K562 (cell line): ENCODE measurements at regions not wholly inside any gene's neighbourhood (a gene's known extent, or its start where the extent isn't known, plus 50 kb on each side); places are given as distances from the start of the nearest gene placed in this dataset.

Source experiments
- ATAC-seq: fragments of 200-7000 bp; cut with Tn5 transposase; 3 replicates; pipeline ENCODE4 v1.9.1; 2020; ENCODE audit warnings: moderate library complexity
- BruUV-seq: library from RNA; stranded (reverse); fragments of 400-500 nt; replicated peaks from 2 replicates; lab custom pipeline; 2021; lab: Mats Ljungman, UMichigan
- CTCF ChIA-PET: fragments of 300-600 bp; formaldehyde crosslinking; extraction: SDS; loops from one replicate; lab custom pipeline; 2021; ENCODE audit warnings: low intra/inter-chr PET ratio; lab: Yijun Ruan, JAX
- POLR2A ChIA-PET: fragments of 300-600, 350-650 bp; sonication (Branson Sonifier 250); formaldehyde crosslinking; extraction: SDS; loops from one replicate; lab custom pipeline; 2021; ENCODE audit warnings: antibody characterized with exemption, inconsistent platforms; lab: Yijun Ruan, JAX
- DNase-seq, 4 experiments: peaks; one replicate each; pipeline versions ENCODE4 v3.0.0 to v3.0.0-alpha.2; 2011 to 2018; ENCODE audit warnings: low spot score in 3 of 4, mixed read lengths in 3 of 4; ENCODE audit errors: extremely low read depth in 1 of 4
- FAIRE-seq: peaks from 2 replicates; lab custom pipeline; 2011; peaks lifted over from hg19 to GRCh38; lab: Jason Lieb, UNC
- H2AFZ ChIP-seq: 2 replicates; pipeline ENCODE4 v1.6.0; 2011; ENCODE audit warnings: low read depth, low read length, control low read depth, inconsistent platforms
- H3K27ac ChIP-seq: fragments of 200-600 bp; 3 replicates; pipeline ENCODE4 v1.8.0; 2011; ENCODE audit warnings: low read depth, mild to moderate bottlenecking, control low read depth, inconsistent platforms, low read length, moderate library complexity, mixed read lengths; ENCODE audit errors: extremely low read depth
- H3K27me3 ChIP-seq, 2 experiments: fragments of 300-600 bp in 1 of 2; 2 replicates in 1 of 2; 3 replicates in 1 of 2; pipeline versions ENCODE4 v1.6.0 to v1.8.0; 2011; ENCODE audit warnings: inconsistent platforms in 2 of 2, low read length in 2 of 2, mild to moderate bottlenecking in 1 of 2, mixed read lengths in 1 of 2, moderate library complexity in 1 of 2; ENCODE audit not compliant: control insufficient read depth in 2 of 2, insufficient read depth in 2 of 2
- H3K36me3 ChIP-seq: fragments of 300-600 bp; 3 replicates; pipeline ENCODE4 v1.8.0; 2011; ENCODE audit warnings: mild to moderate bottlenecking, low read length, inconsistent platforms; ENCODE audit not compliant: control insufficient read depth, insufficient read depth
- H3K4me1 ChIP-seq, 2 experiments: fragments of 200-600 bp in 1 of 2; replicated peaks in 1 of 2; 2 replicates in 1 of 2; 3 replicates in 1 of 2; pipeline versions ENCODE4 v1.5.1 to v1.8.0; 2011; ENCODE audit warnings: inconsistent platforms in 2 of 2, low read length in 2 of 2, mild to moderate bottlenecking in 1 of 2, mixed read lengths in 1 of 2, moderate library complexity in 1 of 2; ENCODE audit not compliant: control insufficient read depth in 2 of 2, insufficient read depth in 2 of 2
- H3K4me2 ChIP-seq: 2 replicates; pipeline ENCODE4 v1.6.1; 2011; ENCODE audit warnings: low read length, control low read depth, inconsistent platforms, mixed read lengths; ENCODE audit not compliant: insufficient read depth
- H3K4me3 ChIP-seq: fragments of 200-600 bp; sonication (generic), shearing (Covaris generic); 2 replicates; pipeline ENCODE4 v1.5.1; 2016; ENCODE audit warnings: control low read depth, inconsistent platforms
- H3K79me2 ChIP-seq: fragments of 200-600 bp; 3 replicates; pipeline ENCODE4 v1.8.0; 2011; ENCODE audit warnings: low read length, inconsistent platforms; ENCODE audit not compliant: control insufficient read depth, insufficient read depth
- H3K9ac ChIP-seq, 2 experiments: 2 replicates each; pipeline versions ENCODE4 v1.6.0 to v1.6.1; 2011; ENCODE audit warnings: low read depth in 2 of 2, low read length in 2 of 2, control low read depth in 1 of 2, inconsistent platforms in 1 of 2, mild to moderate bottlenecking in 1 of 2, mixed read lengths in 1 of 2; ENCODE audit not compliant: insufficient read depth in 1 of 2
- H3K9me1 ChIP-seq: one replicate; pipeline ENCODE4 v1.6.0; 2011; ENCODE audit warnings: inconsistent platforms, mild to moderate bottlenecking, low read length, moderate library complexity; ENCODE audit not compliant: control insufficient read depth, insufficient read depth
- H3K9me3 ChIP-seq: replicated peaks from 2 replicates; pipeline ENCODE4 v1.5.1; 2011; ENCODE audit warnings: low read depth, low read length, inconsistent platforms; ENCODE audit not compliant: control insufficient read depth, insufficient read depth
- H4K20me1 ChIP-seq: replicated peaks from 2 replicates; pipeline ENCODE4 v1.6.1; 2011; ENCODE audit warnings: low read length, inconsistent platforms, mixed read lengths; ENCODE audit not compliant: control insufficient read depth, insufficient read depth
- CEBPB ChIP-seq: fragments of 450-650 bp; IDR thresholded peaks from 2 replicates; pipeline ENCODE4 v1.6.1; 2016; ENCODE audit warnings: missing genetic modification characterization, missing compliant biosample characterization
- FOXA3 ChIP-seq, 2 experiments: fragments of 450-650 bp in 1 of 2; sonication (generic) in 1 of 2; formaldehyde crosslinking; IDR thresholded peaks in 1 of 2; conservative IDR thresholded peaks in 1 of 2; 2 replicates each; pipeline versions ENCODE4 v1.4.0 to v1.8.0; 2020 to 2022; ENCODE audit warnings: mild to moderate bottlenecking in 2 of 2, missing genetic modification reagents in 1 of 2
- NFIX ChIP-seq: fragments of 250-450 bp; sonication (Bioruptor Pico); IDR thresholded peaks from 2 replicates; pipeline ENCODE4 v1.4.0; 2020; ENCODE audit warnings: low read depth, mild to moderate bottlenecking, moderate library complexity
- NFYB ChIP-seq: IDR thresholded peaks from 2 replicates; pipeline ENCODE4 v1.6.1; 2011; ENCODE audit warnings: mild to moderate bottlenecking, moderate library complexity; ENCODE audit not compliant: insufficient read length; ENCODE audit errors: extremely low read depth
- NR2C1 ChIP-seq, 2 experiments: fragments of 450-650 bp; IDR thresholded peaks; 2 replicates each; pipeline ENCODE4 v1.6.1; 2017; ENCODE audit warnings: mild to moderate bottlenecking in 2 of 2, antibody characterized with exemption in 1 of 2, inconsistent platforms in 1 of 2, missing compliant biosample characterization in 1 of 2, missing genetic modification characterization in 1 of 2
- NR2F6 ChIP-seq: fragments of 450-650 bp; formaldehyde crosslinking; IDR thresholded peaks from 2 replicates; pipeline ENCODE4 v1.4.0; 2020; ENCODE audit warnings: mild to moderate bottlenecking
- NR3C1 ChIP-seq: sonication (generic); formaldehyde crosslinking; IDR thresholded peaks from 2 replicates; pipeline ENCODE4 v1.8.1; 2022; ENCODE audit warnings: missing genetic modification reagents
- PML ChIP-seq: IDR thresholded peaks from 2 replicates; pipeline ENCODE4 v1.6.1; 2012; ENCODE audit warnings: low read length, inconsistent platforms
- PRPF4 ChIP-seq: fragments of 200-400 bp; formaldehyde crosslinking; IDR thresholded peaks from one replicate; pipeline ENCODE4 v1.6.1; 2017; ENCODE audit warnings: low read length, low read depth, mild to moderate bottlenecking; ENCODE audit not compliant: insufficient read depth, poor library complexity, severe bottlenecking
- TAF7 ChIP-seq: fragments of 450-650 bp; IDR thresholded peaks from 2 replicates; pipeline ENCODE4 v1.6.1; 2016; ENCODE audit warnings: missing genetic modification characterization, missing compliant biosample characterization
- TEAD2 ChIP-seq: fragments of 450-650 bp; IDR thresholded peaks from 2 replicates; pipeline ENCODE4 v1.6.1; 2016; ENCODE audit warnings: missing genetic modification characterization, control low read depth, missing compliant biosample characterization
- WGBS: fragments of 100-300 bp; shearing (Covaris generic); methylation state at CpG from one replicate; pipeline ENCODE4 v1.1.6; 2016; ENCODE audit warnings: low coverage, mixed read lengths; ENCODE audit not compliant: insufficient coverage; ENCODE audit errors: missing lambda C conversion rate; 5-methylcytosine and 5-hydroxymethylcytosine counted together
- in situ Hi-C: fragments of 300-500 bp; cut with MboI; formaldehyde crosslinking; loops from 4 replicates; pipeline ENCODE4 v1.15.0; 2018; ENCODE audit warnings: inconsistent platforms, mixed read lengths
- intact Hi-C: fragments of 100-400 bp; cut with micrococcal nuclease; formaldehyde crosslinking; loops from 2 replicates; pipeline ENCODE4 v1.14.2; 2022
- TF ChIP-seq, protein P1 (sequence below): fragments of 450-650 bp; formaldehyde crosslinking; IDR thresholded peaks from 2 replicates; pipeline ENCODE4 v1.4.0; 2020; ENCODE audit warnings: mild to moderate bottlenecking, moderate library complexity
- TF ChIP-seq, protein P2 (sequence below), 2 experiments: fragments of 450-650 bp; formaldehyde crosslinking in 1 of 2; IDR thresholded peaks; 2 replicates each; pipeline versions ENCODE4 v1.4.0 to v1.6.1; 2014 to 2020; ENCODE audit warnings: mild to moderate bottlenecking in 2 of 2, borderline replicate concordance in 1 of 2, low read depth in 1 of 2

DNA sequence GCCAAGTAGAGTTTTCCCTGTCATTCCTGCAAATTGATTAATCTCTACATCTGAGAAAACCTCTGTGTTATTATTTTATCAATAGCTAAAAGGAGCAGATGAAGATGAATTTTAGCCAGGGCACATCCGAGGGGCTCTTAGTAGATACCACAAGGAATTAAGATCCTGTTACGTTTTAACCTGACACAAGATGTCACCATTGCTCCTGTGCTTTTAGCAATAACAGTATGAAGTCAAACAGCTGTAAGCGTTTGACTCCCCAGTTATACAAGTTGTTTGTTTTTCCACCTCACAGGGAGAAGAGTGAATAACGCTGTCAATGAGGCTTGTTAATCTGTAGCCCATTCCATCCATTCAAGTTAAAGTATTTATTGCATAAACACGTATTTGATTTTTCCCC, 76.0 kb upstream of the AP1S2 start:
- Histone ChIP-seq H3K9ac (no peak overlapping the region), H2AFZ (no peak overlapping the region), H3K4me3 (no peak overlapping the region), H3K27ac (no peak overlapping the region), H3K4me2 (no peak overlapping the region), H3K9me3 (no peaks in the 10 kb centered on the region), H3K9me1 (no peaks in the 10 kb centered on the region), H4K20me1 (no peaks in the 10 kb centered on the region), H3K79me2 (no peaks in the 10 kb centered on the region), H3K4me1 (no peaks in the 10 kb centered on the region), H3K36me3 (no peaks in the 10 kb centered on the region), H3K27me3 (no peaks in the 10 kb centered on the region)
- in situ Hi-C loops = no loop called here
- peak in 2 of 4 experiments; percentile 12 to 17 for DNase-seq
- ATAC-seq = peak; percentile 52; the same call in 1 of the 3 replicates
- ChIA-PET CTCF (interaction anchor here (1.1 kb wide), 1 partner anchor 43 kb away, joined by 3 read pairs; no protein-coding TSS in a partner anchor), POLR2A (interaction anchor here (0.7 kb wide), 1 partner anchor 1657 kb away, joined by 3 read pairs; no protein-coding TSS in a partner anchor)
- BruUV-seq = no TSS peak
- intact Hi-C loops = loop anchor here (1.0 kb wide), 1 partner anchor 43 kb away; no protein-coding TSS in a partner anchor
- 0% methylated on average over 5 of the region's 5 CpGs for WGBS
- FAIRE-seq = no peak
- TF ChIP-seq NR3C1 (CRISPR knock-in tag) (no peak), PML (no peak), NFIX (CRISPR knock-in tag) (no peak), FOXA3 (CRISPR knock-in tag; conservative IDR thresholded peaks at IDR 0.05 in 1 of 2, IDR thresholded peaks at IDR 0.05 in 1 of 2) (peak in 1 of 2 experiments; percentile 57; a peak in 1 of 4 replicates), NR2F6 (CRISPR knock-in tag) (no peak), NFYB (no peak), CEBPB (tag) (no peak), TEAD2 (tag) (no peak), TAF7 (tag) (no peak), PRPF4 (no peak), NR2C1 (IDR thresholded peaks at IDR 0.05) (no peak), NR2C1 (tag; IDR thresholded peaks at IDR 0.05) (no peak)
- TF ChIP-seq, protein P1, sequence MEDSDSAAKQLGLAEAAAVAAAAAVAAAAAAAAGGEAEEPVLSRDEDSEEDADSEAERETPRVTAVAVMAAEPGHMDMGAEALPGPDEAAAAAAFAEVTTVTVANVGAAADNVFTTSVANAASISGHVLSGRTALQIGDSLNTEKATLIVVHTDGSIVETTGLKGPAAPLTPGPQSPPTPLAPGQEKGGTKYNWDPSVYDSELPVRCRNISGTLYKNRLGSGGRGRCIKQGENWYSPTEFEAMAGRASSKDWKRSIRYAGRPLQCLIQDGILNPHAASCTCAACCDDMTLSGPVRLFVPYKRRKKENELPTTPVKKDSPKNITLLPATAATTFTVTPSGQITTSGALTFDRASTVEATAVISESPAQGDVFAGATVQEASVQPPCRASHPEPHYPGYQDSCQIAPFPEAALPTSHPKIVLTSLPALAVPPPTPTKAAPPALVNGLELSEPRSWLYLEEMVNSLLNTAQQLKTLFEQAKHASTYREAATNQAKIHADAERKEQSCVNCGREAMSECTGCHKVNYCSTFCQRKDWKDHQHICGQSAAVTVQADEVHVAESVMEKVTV = peak; percentile 71
- TF ChIP-seq, protein P2, sequence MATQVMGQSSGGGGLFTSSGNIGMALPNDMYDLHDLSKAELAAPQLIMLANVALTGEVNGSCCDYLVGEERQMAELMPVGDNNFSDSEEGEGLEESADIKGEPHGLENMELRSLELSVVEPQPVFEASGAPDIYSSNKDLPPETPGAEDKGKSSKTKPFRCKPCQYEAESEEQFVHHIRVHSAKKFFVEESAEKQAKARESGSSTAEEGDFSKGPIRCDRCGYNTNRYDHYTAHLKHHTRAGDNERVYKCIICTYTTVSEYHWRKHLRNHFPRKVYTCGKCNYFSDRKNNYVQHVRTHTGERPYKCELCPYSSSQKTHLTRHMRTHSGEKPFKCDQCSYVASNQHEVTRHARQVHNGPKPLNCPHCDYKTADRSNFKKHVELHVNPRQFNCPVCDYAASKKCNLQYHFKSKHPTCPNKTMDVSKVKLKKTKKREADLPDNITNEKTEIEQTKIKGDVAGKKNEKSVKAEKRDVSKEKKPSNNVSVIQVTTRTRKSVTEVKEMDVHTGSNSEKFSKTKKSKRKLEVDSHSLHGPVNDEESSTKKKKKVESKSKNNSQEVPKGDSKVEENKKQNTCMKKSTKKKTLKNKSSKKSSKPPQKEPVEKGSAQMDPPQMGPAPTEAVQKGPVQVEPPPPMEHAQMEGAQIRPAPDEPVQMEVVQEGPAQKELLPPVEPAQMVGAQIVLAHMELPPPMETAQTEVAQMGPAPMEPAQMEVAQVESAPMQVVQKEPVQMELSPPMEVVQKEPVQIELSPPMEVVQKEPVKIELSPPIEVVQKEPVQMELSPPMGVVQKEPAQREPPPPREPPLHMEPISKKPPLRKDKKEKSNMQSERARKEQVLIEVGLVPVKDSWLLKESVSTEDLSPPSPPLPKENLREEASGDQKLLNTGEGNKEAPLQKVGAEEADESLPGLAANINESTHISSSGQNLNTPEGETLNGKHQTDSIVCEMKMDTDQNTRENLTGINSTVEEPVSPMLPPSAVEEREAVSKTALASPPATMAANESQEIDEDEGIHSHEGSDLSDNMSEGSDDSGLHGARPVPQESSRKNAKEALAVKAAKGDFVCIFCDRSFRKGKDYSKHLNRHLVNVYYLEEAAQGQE (IDR thresholded peaks at IDR 0.05; ENCODE audit: borderline replicate concordance) = peak; percentile 38; the same call in 1 of the 2 replicates
- TF ChIP-seq, protein P2 (CRISPR knock-in tag; IDR thresholded peaks at IDR 0.05; ENCODE audit: low read depth) = no peak
